ENCODE measurements at regions not wholly inside any gene's neighbourhood (a gene's known extent, or its start where the extent isn't known, plus 50 kb on each side); places are given as distances from the start of the nearest gene placed in this dataset.

- TF ChIP-seq FUBP1 (CRISPR knock-in tag; IDR thresholded peaks at IDR 0.05; ENCODE audit: borderline replicate concordance): no peak
- TF ChIP-seq ZMAT5 (CRISPR knock-in tag; IDR thresholded peaks at IDR 0.05; ENCODE audit: borderline replicate concordance, low read depth): no peak
- TF ChIP-seq WIZ (CRISPR knock-in tag; IDR thresholded peaks at IDR 0.05): no peak
These were observed 480.0 kb downstream of the SLC4A3 start (continued) for GRCh38 chr2:220107380-220107791.

GRCh38 chr2:220114443-220114842 is 487.0 kb downstream of the SLC4A3 start:
- no peak overlapping the region for H3K9ac ChIP-seq (ENCODE audit: insufficient read depth, low read depth, low read length)

GRCh38 chr2:220117025-220117424 is 489.6 kb downstream of the SLC4A3 start:
- ChIA-PET CTCF (ENCODE audit: low intra/inter-chr PET ratio, low total read pairs) (no interaction called here), POLR2A (no interaction called here)
- no peaks in the 10 kb centered on the region for H3K27me3 ChIP-seq (ENCODE audit: control insufficient read depth in 1 of 2, insufficient read depth in 2 of 2, low read length in 2 of 2)
- no peak for ATAC-seq
- no TSS peak for BruUV-seq (replicated peaks)
- H3K4me3 ChIP-seq (replicated peaks in 1 of 3; ENCODE audit: insufficient read depth in 1 of 3, low read depth in 2 of 3, low read length in 3 of 3): no peak overlapping the region
- no peaks in the 10 kb centered on the region for H3K9me3 ChIP-seq (ENCODE audit: low read length)
- no peaks in the 10 kb centered on the region for H3K36me3 ChIP-seq (replicated peaks in 1 of 2; ENCODE audit: control insufficient read depth in 1 of 2, insufficient read depth in 2 of 2, low read length in 2 of 2)
- H4K20me1 ChIP-seq (ENCODE audit: insufficient read depth, low read length): no peaks in the 10 kb centered on the region
- H3K4me2 ChIP-seq (ENCODE audit: low read depth, low read length): no peak overlapping the region
- no peaks in the 10 kb centered on the region for H3K4me1 ChIP-seq (ENCODE audit: insufficient read depth, low read length)
- FAIRE-seq: no peak
- intact Hi-C loops (cut with micrococcal nuclease; ENCODE audit: unreplicated experiment) (no loop called here), in situ Hi-C loops (cut with HindIII; ENCODE audit: extremely low pct_ligation_motif_present, low pct_unique_long_range_greater_than_20kb) (no loop called here)
- WGBS (ENCODE audit: low lambda C conversion rate): 0% methylated on average over 5 of the region's 5 CpGs
- no peak for DNase-seq (ENCODE audit: low spot score)
- H2AFZ ChIP-seq (ENCODE audit: low read length): no peak overlapping the region
- H3K9ac ChIP-seq (ENCODE audit: insufficient read depth, low read depth, low read length): no peak overlapping the region
- no peaks in the 10 kb centered on the region for H3K79me2 ChIP-seq (ENCODE audit: insufficient read depth, low read length)
- no peak overlapping the region for H3K27ac ChIP-seq (ENCODE audit: extremely low read length, insufficient read depth, low read length)
- TF ChIP-seq IRX3 (CRISPR knock-in tag; IDR thresholded peaks at IDR 0.05; ENCODE audit: borderline replicate concordance, low read depth): no peak
- TF ChIP-seq E2F5 (CRISPR knock-in tag; conservative IDR thresholded peaks at IDR 0.05): no peak
- TF ChIP-seq DMTF1 (CRISPR knock-in tag; IDR thresholded peaks at IDR 0.05): no peak
- TF ChIP-seq SNAI1 (CRISPR knock-in tag; IDR thresholded peaks at IDR 0.05; ENCODE audit: borderline replicate concordance): no peak
- no peak for TF ChIP-seq MTERF4 (CRISPR knock-in tag; IDR thresholded peaks at IDR 0.05)
- TF ChIP-seq HCFC1 (IDR thresholded peaks at IDR 0.05; ENCODE audit: low read depth, low read length): no peak

More at GRCh38 chr2:220114443-220114842, 487.0 kb downstream of the SLC4A3 start:
- Histone ChIP-seq H3K4me1 (ENCODE audit: insufficient read depth, low read length) (no peaks in the 10 kb centered on the region), H3K79me2 (ENCODE audit: insufficient read depth, low read length) (no peaks in the 10 kb centered on the region), H3K36me3 (replicated peaks in 1 of 2; ENCODE audit: control insufficient read depth in 1 of 2, insufficient read depth in 2 of 2, low read length in 2 of 2) (no peaks in the 10 kb centered on the region), H3K4me3 (replicated peaks in 1 of 3; ENCODE audit: insufficient read depth in 1 of 3, low read depth in 2 of 3, low read length in 3 of 3) (no peak overlapping the region), H2AFZ (ENCODE audit: low read length) (no peak overlapping the region), H3K27ac (ENCODE audit: extremely low read length, insufficient read depth, low read length) (no peak overlapping the region), H3K4me2 (ENCODE audit: low read depth, low read length) (no peak overlapping the region), H3K9me3 (ENCODE audit: low read length) (no peaks in the 10 kb centered on the region), H3K27me3 (ENCODE audit: control insufficient read depth in 1 of 2, insufficient read depth in 2 of 2, low read length in 2 of 2) (peaks cover 0 to 10% of the 10 kb centered on the region in 2 experiments; a peak in 3 of 5 replicates), H4K20me1 (ENCODE audit: insufficient read depth, low read length) (no peaks in the 10 kb centered on the region)
- BruUV-seq (replicated peaks): no TSS peak
- in situ Hi-C loops (cut with HindIII; ENCODE audit: extremely low pct_ligation_motif_present, low pct_unique_long_range_greater_than_20kb): no loop called here
- 30% methylated on average over 1 of the region's 1 CpG for WGBS (ENCODE audit: low lambda C conversion rate)
- TF ChIP-seq ZNF317 (CRISPR knock-in tag; IDR thresholded peaks at IDR 0.05) (peak; percentile 90), NCOA5 (CRISPR knock-in tag; IDR thresholded peaks at IDR 0.05) (no peak), CENPT (CRISPR knock-in tag; IDR thresholded peaks at IDR 0.05; ENCODE audit: low read depth) (no peak)
- CTCF ChIA-PET (ENCODE audit: low intra/inter-chr PET ratio, low total read pairs): no interaction called here
- ATAC-seq (no peak), FAIRE-seq (no peak), DNase-seq (ENCODE audit: low spot score) (no peak)
- intact Hi-C loops (cut with micrococcal nuclease; ENCODE audit: unreplicated experiment): loop anchor here (1.0 kb wide), 1 partner anchor 29 kb away; no protein-coding TSS in a partner anchor
- POLR2A ChIA-PET: no interaction called here
